Urothelium cell line (cell line): ENCODE measurements at regions not wholly inside any gene's neighbourhood (a gene's known extent, or its start where the extent isn't known, plus 50 kb on each side); places are given as distances from the start of the nearest gene placed in this dataset.
A peak's percentile ranks its signal among the peaks of the same experiment; 100 is the strongest.

Source experiments
- DNase-seq: peaks from one replicate; pipeline ENCODE4 v3.0.0; 2011; ENCODE audit warnings: low spot score, mixed read lengths
- FAIRE-seq: peaks from 2 replicates; lab custom pipeline; 2011; peaks lifted over from hg19 to GRCh38; lab: Jason Lieb, UNC

GRCh38 chr3:72418856-72419255 is 429.4 kb downstream of the SHQ1 start:
- FAIRE-seq (no peak), DNase-seq (no peak)

GRCh38 chr3:72418244-72418643 is 430.0 kb downstream of the SHQ1 start:
- FAIRE-seq (no peak), DNase-seq (no peak)

GRCh38 chr3:72414481-72415016 is 433.7 kb downstream of the SHQ1 start:
- DNase-seq (no peak), FAIRE-seq (no peak)

GRCh38 chr3:72413228-72413627 is 435.0 kb downstream of the SHQ1 start:
- FAIRE-seq (no peak), DNase-seq (no peak)

- FAIRE-seq (no peak), DNase-seq (no peak)
Observed at GRCh38 chr3:72412340-72412956, 435.8 kb downstream of the SHQ1 start.

GRCh38 chr3:72411843-72412242 is 436.4 kb downstream of the SHQ1 start:
- DNase-seq = no peak
- FAIRE-seq = no peak

GRCh38 chr3:72411126-72411525 is 437.1 kb downstream of the SHQ1 start:
- FAIRE-seq (no peak), DNase-seq (no peak)

- FAIRE-seq = no peak
- DNase-seq = no peak
Observed at GRCh38 chr3:72408983-72409779, 439.1 kb downstream of the SHQ1 start.

- FAIRE-seq = no peak
- no peak for DNase-seq
Observed at GRCh38 chr3:72407766-72408165, 440.5 kb downstream of the SHQ1 start.

GRCh38 chr3:72405943-72406566 is 442.2 kb downstream of the SHQ1 start:
- FAIRE-seq (no peak), DNase-seq (no peak)

GRCh38 chr3:72401005-72401545 is 447.2 kb downstream of the SHQ1 start:
- FAIRE-seq (no peak), DNase-seq (no peak)

- DNase-seq (no peak), FAIRE-seq (no peak)
Observed at GRCh38 chr3:72398781-72399180, 449.5 kb downstream of the SHQ1 start.

- no peak for FAIRE-seq
Observed at GRCh38 chr3:72397586-72397985, 450.7 kb downstream of the SHQ1 start.

GRCh38 chr3:72396899-72397298 is 451.3 kb downstream of the SHQ1 start:
- no peak for FAIRE-seq

More at GRCh38 chr3:72397586-72397985, 450.7 kb downstream of the SHQ1 start:
- no peak for DNase-seq

GRCh38 chr3:72395776-72396311 is 452.4 kb downstream of the SHQ1 start:
- DNase-seq = no peak
- FAIRE-seq = no peak

More at GRCh38 chr3:72396899-72397298, 451.3 kb downstream of the SHQ1 start:
- DNase-seq = no peak

GRCh38 chr3:72393455-72393854 is 454.8 kb downstream of the SHQ1 start:
- FAIRE-seq = no peak
- DNase-seq = no peak

- no peak for FAIRE-seq
- DNase-seq = no peak
Observed at GRCh38 chr3:72391659-72392058, 456.6 kb downstream of the SHQ1 start.

GRCh38 chr3:72390841-72391240 is 457.4 kb downstream of the SHQ1 start:
- peak; percentile 36 for DNase-seq
- FAIRE-seq = no peak

- DNase-seq (no peak), FAIRE-seq (no peak)
Observed at GRCh38 chr3:72388644-72389043, 459.6 kb downstream of the SHQ1 start.

GRCh38 chr3:72388117-72388516 is 460.1 kb downstream of the SHQ1 start:
- FAIRE-seq = peak; percentile 82
- DNase-seq = no peak
